Stomach smooth muscle (tissue), 2 donors: ENCODE measurements at regions not wholly inside any gene's neighbourhood (a gene's known extent, or its start where the extent isn't known, plus 50 kb on each side); places are given as distances from the start of the nearest gene placed in this dataset.
"Not testable (repeated sequence)": the region's sequence is repeated elsewhere in the genome, so short reads cannot be mapped to it uniquely, and the experiment has no call there.

ENCODE experiments used
- H3K27ac ChIP-seq: one replicate; pipeline ENCODE4 v1.7.0; 2013; ENCODE audit warnings: mild to moderate bottlenecking, low read length, inconsistent platforms
- H3K27me3 ChIP-seq, 2 donors: one replicate each; pipeline ENCODE4 v1.7.0; 2013; ENCODE audit warnings: low read length in 2 of 2; ENCODE audit not compliant: insufficient read depth in 2 of 2, control insufficient read depth in 1 of 2
- H3K36me3 ChIP-seq, 2 donors: one replicate each; pipeline ENCODE4 v1.7.0; 2013; ENCODE audit warnings: low read length in 2 of 2; ENCODE audit not compliant: control insufficient read depth in 2 of 2, insufficient read depth in 2 of 2
- H3K4me1 ChIP-seq: one replicate; pipeline ENCODE4 v1.7.0; 2013; ENCODE audit warnings: low read length; ENCODE audit not compliant: control insufficient read depth, insufficient read depth
- H3K4me3 ChIP-seq, 2 donors: one replicate each; pipeline ENCODE4 v1.7.0; 2013; ENCODE audit warnings: low read length in 2 of 2
- H3K9ac ChIP-seq, 2 donors: one replicate each; pipeline ENCODE4 v1.7.0; 2013; ENCODE audit warnings: low read length in 2 of 2, mild to moderate bottlenecking in 1 of 2
- H3K9me3 ChIP-seq, 2 donors: one replicate each; pipeline ENCODE4 v1.7.0; 2013; ENCODE audit warnings: low read length in 2 of 2; ENCODE audit not compliant: control insufficient read depth in 2 of 2
- donor health status: healthy.
- donor health status: Pancreatic carcinoma.

DNA sequence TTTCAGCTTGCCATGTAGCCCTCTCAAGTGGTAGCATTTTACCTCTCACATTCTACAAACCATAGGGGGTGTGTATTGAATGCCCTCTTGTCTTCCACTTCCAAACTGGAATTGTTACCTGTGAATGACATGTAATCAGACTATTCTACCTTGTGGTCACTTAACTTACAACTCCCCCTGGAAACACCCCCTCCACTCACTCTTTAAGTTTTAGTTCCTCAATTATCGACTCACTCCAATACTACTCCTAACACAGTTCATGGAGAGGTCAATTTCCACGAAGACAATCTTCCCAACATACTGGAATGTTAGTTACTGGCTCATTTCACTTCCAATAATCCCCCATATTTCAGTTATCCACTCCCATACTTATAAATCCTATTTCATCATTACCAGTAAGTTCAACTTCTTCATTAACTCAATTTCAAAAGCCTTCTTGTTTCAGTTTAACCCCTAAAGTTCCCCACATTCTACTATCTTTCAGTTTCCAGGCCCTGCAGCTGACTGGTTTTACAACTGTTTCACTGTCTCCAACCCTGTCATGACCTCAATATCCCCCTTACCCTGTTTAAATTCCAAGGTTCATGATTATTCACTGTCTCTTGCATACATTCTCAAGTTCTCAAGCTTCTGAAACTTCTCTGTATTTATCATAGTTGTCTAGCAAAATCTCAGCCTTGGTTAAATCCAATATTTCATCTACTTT is 92.5 kb downstream of the C11orf87 start:
- no peak overlapping the region for H3K4me3 ChIP-seq

DNA sequence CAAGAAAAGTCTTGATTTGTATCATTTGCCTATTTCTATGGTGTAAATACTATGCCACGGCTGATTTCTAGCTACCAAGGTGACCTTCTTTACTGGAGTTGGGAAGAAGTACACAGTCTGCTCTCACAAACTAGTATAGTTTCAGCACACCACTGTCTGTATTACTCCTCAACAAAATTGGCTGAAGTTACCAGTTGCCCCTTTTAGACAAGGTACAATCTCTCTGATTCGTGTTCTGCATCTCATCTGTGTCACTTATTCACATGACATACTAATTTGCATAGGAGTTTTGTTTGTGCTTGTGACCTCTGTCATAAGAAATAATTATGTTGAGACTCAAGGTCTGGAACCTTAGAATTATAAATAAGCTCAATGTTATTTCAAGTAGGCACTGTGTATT is 97.3 kb downstream of the C11orf87 start:
- Histone ChIP-seq H3K36me3 (no peaks in the 10 kb centered on the region), H3K27me3 (no peaks in the 10 kb centered on the region), H3K27ac (no peak overlapping the region)

More for the DNA sequence above, 92.5 kb downstream of the C11orf87 start:
- Histone ChIP-seq H3K27me3 (no peaks in the 10 kb centered on the region), H3K9ac (no peak overlapping the region), H3K27ac (no peak overlapping the region), H3K9me3 (no peaks in the 10 kb centered on the region), H3K4me1 (no peaks in the 10 kb centered on the region), H3K36me3 (no peaks in the 10 kb centered on the region)

DNA sequence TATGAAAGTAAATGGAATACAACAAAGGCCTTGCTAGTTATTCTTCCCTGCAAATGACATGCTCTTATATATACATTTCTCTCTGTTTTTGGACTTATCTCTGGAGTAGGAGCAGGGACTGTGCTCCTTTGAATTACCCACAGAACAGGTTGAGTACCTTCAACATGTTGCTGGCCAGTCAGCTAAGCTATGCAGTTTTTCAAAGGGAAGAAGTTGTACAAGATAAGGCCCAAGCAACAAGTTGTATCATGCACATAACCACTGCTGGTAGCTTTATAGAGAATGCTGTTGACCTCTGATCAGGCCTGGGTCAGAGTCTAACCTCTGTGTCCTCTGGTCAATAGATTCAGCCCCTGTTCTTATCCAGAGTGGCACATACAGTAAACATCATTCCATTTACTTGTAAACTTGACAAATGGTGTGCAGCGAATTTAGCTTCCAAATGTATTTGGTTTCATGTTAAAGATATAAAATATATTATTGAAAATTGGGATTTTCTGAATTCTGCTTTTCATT is 99.6 kb downstream of the C11orf87 start:
- Histone ChIP-seq H3K9me3 (no peaks in the 10 kb centered on the region), H3K4me1 (no peaks in the 10 kb centered on the region), H3K36me3 (no peaks in the 10 kb centered on the region), H3K9ac (no peak overlapping the region), H3K27ac (no peak overlapping the region), H3K27me3 (no peaks in the 10 kb centered on the region), H3K4me3 (no peak overlapping the region)

More for the DNA sequence above, 97.3 kb downstream of the C11orf87 start:
- Histone ChIP-seq H3K4me3 (no peak overlapping the region), H3K4me1 (no peaks in the 10 kb centered on the region), H3K9me3 (no peaks in the 10 kb centered on the region), H3K9ac (no peak overlapping the region)

DNA sequence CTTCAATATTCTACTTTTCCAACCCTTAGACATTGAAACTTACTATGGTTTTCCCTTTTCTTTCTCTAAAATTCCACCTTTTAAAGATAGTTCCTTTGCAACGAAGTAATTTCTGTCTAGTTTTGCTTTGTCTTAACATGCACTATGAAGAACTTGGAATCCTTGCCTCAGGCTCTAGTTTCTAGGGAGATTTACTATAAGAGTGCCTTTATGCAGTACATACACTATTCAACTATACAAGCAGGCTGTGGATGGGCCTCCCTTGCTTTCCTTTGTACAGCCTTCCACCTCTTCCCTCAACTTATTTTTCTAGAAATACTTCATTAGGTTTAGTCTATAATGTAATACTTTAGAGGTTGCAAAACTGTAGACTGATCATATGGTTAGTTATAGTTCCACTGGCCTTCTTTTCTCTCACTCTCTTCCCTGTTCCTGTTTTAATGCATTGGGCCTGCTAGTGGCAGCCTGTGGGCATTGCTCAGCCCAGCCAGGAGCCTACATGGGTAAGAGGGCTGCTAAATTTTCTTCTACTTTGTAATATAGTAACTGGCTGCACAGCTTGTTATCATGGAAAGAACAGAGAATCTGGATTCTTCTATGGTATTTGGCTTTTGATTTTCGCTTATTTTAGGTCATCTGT is 100.2 kb downstream of the C11orf87 start:
- Histone ChIP-seq H3K36me3 (no peaks in the 10 kb centered on the region), H3K4me3 (no peak overlapping the region), H3K9me3 (no peaks in the 10 kb centered on the region), H3K9ac (no peak overlapping the region), H3K27ac (no peak overlapping the region), H3K4me1 (no peaks in the 10 kb centered on the region), H3K27me3 (no peaks in the 10 kb centered on the region)

DNA sequence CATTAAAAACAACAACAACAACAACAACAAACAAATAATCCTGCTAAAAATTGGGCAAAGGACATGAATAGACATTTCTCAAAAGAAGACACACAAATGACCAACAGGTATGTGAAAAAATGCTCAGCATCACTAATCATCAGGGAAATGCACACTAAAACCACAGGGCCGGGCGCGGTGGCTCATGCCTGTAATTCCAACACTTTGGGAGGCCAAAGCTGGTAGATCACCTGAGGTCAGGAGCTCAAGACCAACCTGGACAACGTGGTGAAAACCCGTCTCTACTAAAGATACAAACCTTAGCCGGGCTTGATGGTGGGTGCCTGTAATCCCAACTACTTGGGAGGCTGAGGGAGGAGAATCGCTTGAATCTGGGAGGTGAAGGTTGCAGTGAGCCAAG is 103.6 kb downstream of the C11orf87 start:
- H3K4me1 ChIP-seq, H3K9ac ChIP-seq, H3K36me3 ChIP-seq, H3K4me3 ChIP-seq, H3K9me3 ChIP-seq, H3K27me3 ChIP-seq, H3K27ac ChIP-seq: not testable (repeated sequence)

DNA sequence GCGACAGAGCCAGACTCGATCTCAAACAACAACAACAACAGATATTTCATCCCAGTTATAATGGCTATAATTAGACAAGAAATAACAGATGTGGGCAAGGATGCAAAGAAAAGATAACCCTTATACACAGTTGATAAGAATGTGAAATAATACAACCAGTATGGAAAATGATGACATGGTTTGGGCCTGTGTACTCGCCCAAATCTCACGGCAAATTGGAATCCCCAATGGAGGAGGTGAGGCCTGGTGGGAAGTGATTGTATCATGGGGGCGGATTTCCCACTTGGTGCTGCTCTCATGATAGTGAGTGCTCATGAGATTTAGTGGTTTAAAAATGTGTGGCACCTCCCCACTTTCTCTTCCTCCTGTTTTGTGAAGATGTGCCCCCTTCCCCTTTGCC is 104.1 kb downstream of the C11orf87 start:
- Histone ChIP-seq H3K9ac (no peak overlapping the region), H3K27me3 (no peaks in the 10 kb centered on the region), H3K4me3 (no peak overlapping the region), H3K4me1 (no peaks in the 10 kb centered on the region), H3K36me3 (no peaks in the 10 kb centered on the region), H3K27ac (no peak overlapping the region), H3K9me3 (no peaks in the 10 kb centered on the region)

DNA sequence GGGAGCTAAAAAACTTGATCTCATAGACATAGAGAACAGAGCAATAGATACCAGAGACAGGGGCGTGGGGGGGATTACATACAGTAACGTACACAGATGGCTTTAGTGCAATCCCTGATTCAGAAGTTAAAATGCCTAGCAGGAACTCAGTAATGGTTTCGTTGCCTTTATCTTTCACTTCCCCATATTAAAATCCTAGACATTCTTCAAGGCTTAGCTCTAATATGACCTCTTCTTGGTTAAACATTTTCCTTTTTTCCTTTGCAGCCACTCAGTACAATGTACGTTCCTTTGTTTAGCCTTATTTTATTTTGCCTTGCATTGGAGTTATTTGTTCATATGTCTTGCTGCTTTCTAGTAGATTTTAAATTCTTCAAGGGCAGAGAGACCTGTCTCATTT is 104.9 kb downstream of the C11orf87 start:
- H3K4me1 ChIP-seq: no peaks in the 10 kb centered on the region
- no peak overlapping the region for H3K27ac ChIP-seq
- no peaks in the 10 kb centered on the region for H3K36me3 ChIP-seq
- no peak overlapping the region for H3K4me3 ChIP-seq
- no peaks in the 10 kb centered on the region for H3K27me3 ChIP-seq
- H3K9me3 ChIP-seq: no peaks in the 10 kb centered on the region
- H3K9ac ChIP-seq: no peak overlapping the region

DNA sequence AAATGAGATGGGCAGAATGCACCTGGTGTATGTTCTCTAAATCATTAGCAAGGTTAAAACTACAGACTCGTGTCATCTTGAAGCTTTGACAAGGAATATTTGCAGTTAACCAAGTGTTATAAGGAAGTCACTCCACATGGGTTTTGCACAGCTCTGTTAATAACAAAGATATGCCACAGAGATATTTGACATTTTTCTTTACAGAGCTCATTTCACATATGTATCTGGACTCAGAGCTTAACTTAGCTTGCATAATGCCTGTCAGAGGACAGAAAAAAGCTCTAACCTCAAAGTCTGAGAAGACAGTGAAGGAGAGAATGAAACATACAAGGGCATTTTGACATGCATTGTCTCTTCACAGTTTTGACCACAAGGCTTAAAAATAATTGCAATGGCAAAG is 105.5 kb downstream of the C11orf87 start:
- no peaks in the 10 kb centered on the region for H3K4me1 ChIP-seq
- no peak overlapping the region for H3K27ac ChIP-seq
- no peaks in the 10 kb centered on the region for H3K27me3 ChIP-seq
- H3K9me3 ChIP-seq: no peaks in the 10 kb centered on the region
- H3K36me3 ChIP-seq: no peaks in the 10 kb centered on the region
- H3K4me3 ChIP-seq: no peak overlapping the region
- H3K9ac ChIP-seq: no peak overlapping the region

DNA sequence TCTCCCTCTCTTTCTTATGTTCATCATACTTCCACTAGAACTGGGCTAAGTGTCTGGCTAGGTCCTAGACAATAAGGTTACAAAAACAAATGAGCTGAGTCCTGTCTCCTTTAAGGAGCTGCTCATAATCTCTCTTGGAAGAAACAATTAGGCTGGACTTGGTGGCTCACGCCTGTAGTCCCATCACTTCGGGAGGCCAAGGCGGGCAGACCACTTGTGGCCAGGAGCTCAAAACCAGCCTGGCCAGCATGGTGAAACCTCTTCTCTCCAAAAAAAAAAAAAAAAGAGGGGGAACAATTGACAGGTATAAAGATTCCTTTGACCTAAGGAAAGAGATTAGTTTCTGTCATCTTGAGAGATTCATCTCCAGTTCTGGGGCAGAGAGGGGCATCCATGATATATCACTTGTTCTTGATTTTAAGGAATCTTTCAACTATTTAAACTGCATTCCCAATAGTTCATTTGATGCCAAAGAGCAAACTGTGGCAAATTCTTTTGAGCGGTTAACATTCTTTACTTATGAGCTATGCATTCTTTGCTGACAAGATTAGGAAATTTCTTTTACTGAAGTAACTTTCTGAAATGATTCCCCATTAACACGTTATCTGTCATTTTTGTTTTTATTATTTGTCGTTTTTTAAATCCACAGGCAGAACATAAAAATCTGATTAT is 125.5 kb downstream of the C11orf87 start:
- H3K36me3 ChIP-seq: no peaks in the 10 kb centered on the region
- H3K4me3 ChIP-seq: no peak overlapping the region
- no peaks in the 10 kb centered on the region for H3K4me1 ChIP-seq
- no peak overlapping the region for H3K9ac ChIP-seq
- H3K9me3 ChIP-seq: no peaks in the 10 kb centered on the region
- H3K27me3 ChIP-seq: no peaks in the 10 kb centered on the region
- H3K27ac ChIP-seq: no peak overlapping the region

DNA sequence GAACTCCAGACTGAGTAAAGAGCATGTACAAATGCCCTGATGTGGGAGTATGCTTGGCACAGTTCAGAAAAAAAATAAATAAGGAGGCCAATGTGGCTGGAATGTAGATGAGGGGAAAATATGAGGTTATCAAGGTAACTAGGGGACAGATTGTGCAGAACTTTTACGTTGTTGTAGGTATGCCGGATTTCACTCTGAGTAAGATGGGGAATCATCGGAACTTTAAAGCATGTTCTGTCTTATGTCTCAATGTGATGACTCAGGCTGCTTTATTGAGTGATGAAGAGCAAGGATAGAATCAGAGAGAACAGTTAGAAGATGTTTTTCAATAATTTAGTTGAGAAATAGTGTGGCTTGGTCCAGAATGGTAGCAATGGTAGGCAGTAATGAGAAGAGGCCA is 130.4 kb downstream of the C11orf87 start:
- H3K9me3 ChIP-seq: no peaks in the 10 kb centered on the region

DNA sequence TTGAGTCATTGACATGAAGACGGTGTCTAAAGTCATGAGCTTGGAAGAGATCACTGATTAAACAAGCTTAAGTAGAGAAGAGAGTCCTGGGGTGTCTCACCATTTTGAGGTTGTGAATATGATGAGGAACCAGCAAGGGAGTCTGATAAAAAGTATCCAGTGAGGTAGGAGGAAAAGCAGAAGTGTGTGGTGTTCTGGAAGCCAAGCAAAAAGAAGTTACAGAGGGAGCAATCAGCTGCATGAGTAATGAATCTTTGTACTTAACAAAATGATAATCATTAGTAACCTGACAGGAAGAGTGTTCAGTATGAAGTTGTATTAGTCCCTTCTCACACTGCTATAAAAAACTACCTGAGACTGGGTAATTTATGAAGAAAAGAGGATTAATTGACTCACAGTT is 131.3 kb downstream of the C11orf87 start:
- Histone ChIP-seq H3K4me1 (no peaks in the 10 kb centered on the region), H3K27me3 (no peaks in the 10 kb centered on the region), H3K36me3 (no peaks in the 10 kb centered on the region), H3K9ac (no peak overlapping the region), H3K4me3 (no peak overlapping the region), H3K9me3 (no peaks in the 10 kb centered on the region), H3K27ac (no peak overlapping the region)

More for the DNA sequence above, 130.4 kb downstream of the C11orf87 start:
- H3K27ac ChIP-seq: no peak overlapping the region
- no peaks in the 10 kb centered on the region for H3K36me3 ChIP-seq
- H3K4me1 ChIP-seq: no peaks in the 10 kb centered on the region
- no peak overlapping the region for H3K9ac ChIP-seq
- no peaks in the 10 kb centered on the region for H3K27me3 ChIP-seq
- no peak overlapping the region for H3K4me3 ChIP-seq
